ENCODE measurements at regions not wholly inside any gene's neighbourhood (a gene's known extent, or its start where the extent isn't known, plus 50 kb on each side); places are given as distances from the start of the nearest gene placed in this dataset.
A peak's percentile ranks its signal among the peaks of the same experiment; 100 is the strongest.

- DNase-seq: no peak
Measured at GRCh38 chr14:73780896-73781295, 66.7 kb upstream of the PNMA1 start.

GRCh38 chr14:73780391-73780790 is 66.2 kb upstream of the PNMA1 start:
- DNase-seq: no peak

DNA sequence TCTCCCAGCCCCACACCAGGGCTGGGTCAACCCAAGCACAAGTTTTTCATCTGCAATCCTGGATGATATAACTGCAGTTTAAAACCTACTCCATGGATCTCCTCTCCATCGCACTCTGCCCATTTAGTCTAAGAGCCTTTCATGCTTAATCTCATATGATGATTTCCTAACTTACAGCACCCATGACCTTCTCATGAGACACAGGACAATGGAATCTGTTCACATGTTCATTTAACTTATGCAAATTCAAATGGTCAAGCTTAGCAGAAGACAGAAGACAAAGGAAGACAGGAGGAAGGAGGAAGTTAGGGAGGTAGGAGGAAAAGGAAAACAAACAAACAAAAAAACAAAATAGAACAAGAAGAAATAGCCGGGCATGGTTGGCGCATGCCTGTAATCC is 64.6 kb upstream of the PNMA1 start:
- DNase-seq: no peak

DNA sequence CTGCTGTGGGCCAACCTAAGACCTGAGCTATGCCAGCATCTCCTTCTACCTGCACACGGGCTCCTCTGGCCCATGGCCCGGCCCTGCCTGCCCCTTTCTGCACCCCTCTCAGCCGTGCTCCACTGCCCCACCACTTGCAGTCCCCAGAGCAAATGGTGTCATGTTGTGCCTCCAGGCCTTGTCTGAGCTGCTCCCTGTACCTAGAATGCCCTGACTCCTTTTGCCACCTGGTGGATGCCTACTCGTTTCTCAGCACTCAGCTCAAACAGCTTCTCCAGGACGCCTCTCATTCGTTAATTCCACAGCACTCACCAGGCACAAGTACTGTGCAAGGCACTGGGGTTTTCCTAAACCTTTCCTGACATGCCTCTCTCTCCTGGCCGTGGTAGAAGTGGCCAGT is 63.2 kb upstream of the PNMA1 start:
- DNase-seq: no peak

- no peak for DNase-seq
Measured at GRCh38 chr14:73776194-73776537, 62.0 kb upstream of the PNMA1 start.

DNA sequence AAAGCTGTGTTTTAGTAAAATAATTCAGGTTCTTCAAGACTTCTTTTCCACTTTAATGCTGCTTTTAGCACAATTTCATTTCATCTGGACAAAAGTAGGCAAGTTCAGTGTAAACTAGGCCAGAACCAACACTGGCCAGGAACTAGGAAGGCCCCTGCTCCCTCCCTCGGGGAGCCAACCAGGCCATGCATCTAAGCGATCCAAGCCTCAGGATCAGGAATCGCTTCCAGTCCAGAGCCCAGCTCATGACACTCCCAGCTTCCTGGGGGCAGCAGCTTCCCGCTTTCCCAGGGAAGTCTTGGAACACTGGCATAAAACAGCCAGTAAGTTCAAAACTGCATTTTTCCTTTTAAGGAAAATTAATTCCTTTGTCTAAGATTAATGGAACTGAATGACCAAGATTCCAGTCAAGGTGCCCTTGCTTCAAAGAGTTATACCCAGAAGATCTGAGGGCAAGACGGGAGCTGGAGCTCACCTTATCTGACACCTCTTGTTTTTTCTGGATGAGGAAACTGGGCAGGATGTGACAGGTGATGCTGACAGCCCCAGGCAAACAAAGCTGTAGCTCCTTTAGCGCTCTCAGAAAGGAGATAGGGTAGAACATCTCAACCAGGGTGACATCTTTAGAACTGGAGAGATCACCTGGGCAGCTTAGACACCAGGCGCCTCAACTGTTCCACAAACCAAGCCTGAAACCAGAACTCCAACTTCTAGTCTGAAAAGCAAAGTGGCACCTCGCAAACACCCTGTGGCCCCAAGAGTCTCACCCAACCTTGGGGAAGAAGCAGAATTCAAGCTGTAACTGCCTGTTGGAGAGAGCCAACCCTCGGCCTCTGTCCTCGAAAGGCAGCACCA is 61.4 kb upstream of the PNMA1 start:
- no peak for DNase-seq

DNA sequence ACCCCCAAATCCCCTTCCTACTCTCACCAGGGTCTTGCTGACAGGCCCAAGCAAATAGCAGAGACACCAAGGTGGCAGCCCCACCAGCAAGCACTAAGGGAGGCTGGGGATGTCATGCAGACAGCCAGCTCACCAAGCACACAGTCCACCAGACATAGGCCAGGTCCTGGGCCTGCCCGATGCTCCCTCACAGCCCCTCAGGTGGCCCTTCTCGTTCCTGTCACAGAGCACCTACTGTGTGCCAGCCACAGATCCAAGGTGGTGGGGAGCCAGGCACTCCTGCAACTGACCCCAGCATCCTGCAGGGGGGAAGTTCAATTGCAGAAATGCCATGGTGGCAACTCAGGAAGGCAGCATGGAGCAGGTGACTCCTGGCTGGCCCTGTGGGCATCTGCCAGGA is 60.5 kb upstream of the PNMA1 start:
- no peak for DNase-seq

- no peak for DNase-seq
Measured at GRCh38 chr14:73774241-73774570, 60.0 kb upstream of the PNMA1 start.

DNA sequence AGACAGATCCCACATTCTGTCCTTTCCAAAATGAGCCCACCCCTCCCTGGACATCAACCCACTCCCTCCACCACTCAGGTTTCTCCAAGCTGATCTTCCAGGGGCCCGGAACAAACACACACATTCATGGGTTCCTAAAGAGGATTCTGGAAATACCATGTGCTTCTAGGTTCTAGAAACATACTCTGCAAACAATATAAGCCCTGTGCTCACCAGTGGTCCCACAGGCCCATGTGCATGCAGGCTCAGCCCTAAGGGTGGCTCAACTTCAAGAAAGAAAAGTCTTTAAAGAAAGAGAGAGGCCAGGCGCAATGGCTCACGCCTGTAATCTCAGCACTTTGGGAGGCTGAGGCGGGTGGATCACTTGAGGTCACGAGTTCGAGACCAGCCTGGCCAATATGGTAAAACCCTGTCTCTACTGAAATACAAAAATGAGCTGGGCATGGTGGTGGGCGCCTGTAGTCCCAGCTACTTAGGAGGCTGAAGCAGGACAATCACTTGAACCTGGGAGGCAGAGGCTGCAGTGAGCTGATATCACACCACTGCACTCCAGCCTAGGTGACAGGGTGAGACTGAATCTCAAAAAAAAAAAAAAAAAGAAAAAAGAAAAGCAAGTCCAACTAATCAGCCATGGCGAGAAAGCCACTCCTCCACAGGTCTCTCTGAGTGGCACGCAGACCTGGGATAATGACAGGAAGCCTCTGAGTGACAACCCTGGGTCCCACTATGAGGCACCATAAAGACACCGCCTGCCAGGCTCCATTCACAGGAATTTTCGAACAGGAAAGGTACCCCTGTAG is 59.5 kb upstream of the PNMA1 start:
- no peak for DNase-seq

- DNase-seq: peak; percentile 55 to 61
Measured at GRCh38 chr14:73771848-73772638, 57.9 kb upstream of the PNMA1 start.

DNA sequence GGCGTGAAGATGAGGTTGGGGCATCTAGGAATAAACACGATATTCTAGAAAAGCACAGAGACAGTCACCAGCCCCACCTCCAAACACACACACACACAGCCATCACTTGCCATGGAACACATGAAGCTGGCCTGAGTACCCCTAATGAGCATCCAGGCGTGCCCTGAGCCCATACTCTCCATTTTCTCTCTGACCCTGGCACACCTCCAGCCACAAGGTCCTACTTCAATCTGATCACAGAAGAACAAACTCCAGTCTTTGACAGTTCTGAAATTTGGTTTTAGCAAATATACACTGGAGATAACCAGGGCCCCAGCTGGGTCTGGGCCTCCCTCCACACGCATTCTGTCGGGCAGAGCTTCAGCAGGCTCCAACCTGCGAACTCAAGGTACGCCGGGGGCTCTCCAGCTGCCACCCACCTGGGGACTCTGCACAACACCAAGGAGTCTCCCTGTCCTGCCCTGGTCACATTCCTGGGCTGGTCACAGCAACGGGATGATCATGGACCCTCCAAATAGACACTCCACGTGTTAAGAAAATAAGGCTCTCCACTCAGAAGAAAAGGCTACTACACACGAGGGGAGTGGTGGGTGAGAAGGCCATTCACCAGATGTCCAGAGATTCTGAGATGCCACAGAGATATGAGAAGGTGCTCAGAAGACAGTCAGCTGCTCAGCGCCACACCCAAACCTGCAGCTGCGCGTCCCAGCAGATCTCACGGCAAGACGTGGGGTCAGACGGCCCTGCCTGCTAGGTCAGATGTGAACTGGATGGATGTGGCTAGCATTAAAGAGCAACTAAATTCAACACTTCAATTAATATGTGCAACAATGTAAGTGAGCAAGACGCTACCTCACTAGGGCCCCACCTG is 57.0 kb upstream of the PNMA1 start:
- no peak for DNase-seq

DNA sequence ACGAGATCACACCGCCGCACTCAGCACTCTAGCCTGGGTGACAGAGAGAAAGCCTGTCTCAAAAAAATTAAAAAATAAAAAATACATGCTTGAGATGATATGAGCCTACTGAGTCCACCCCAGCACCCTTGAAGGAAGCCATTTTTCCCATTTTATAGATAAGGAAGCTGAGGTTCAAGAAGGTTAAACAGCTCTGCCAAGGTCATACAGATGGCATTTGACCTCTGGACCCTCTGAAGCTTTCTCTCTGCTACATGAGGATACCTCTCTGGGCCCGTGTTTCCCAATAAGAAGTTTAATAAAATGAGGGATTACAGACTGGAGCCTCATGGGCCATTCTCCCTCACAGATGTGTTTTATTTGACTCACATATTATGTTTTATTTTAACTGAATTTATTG is 53.9 kb upstream of the PNMA1 start:
- no peak for DNase-seq

DNA sequence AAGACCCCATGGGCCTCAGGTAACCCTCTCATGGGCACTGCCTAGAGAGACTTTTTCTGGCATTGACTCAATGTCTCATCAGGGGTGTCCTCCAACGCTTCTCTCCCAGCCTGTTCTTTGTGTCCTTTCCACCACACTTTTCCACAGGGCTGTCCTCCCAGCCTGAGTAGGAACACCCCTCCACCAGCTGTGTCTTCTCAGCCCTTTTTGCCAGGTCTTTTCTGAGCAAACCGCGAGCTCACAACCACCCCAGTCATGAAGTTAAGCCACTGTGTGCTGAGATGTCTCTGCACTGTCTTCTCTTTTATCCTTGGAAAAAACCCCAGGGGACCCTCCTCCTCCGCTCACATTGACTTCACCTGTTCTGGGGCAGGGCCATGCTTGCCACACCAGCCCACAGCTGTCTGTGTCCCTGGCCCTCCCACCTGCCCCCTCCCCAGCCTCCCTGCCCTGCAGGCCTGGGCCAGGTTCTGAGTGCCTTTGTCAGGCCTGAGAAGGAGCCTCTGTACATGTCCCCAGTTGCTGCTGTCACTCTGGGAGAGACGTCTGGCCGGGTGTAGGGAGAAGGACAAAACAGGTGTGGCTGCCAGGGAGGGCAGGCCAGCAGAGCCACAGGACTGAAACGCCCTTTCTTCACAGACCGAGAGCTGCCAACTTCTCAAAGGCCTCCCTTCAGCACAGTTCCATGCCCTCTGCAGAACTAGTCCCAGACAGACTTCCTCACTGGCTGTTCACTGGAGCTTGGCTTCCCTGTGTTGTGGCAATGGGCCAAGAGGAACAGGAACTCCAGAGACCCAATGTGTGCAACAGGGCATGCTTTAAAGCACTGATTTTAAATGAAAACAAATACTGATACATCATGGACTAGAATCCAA is 50.5 kb upstream of the PNMA1 start:
- DNase-seq: no peak

Data from activated CD4-positive, alpha-beta T cell treated with anti-CD3 and anti-CD28 coated beads, Interleukin-2, amount 50 U/mL, for 4 hours (primary cell).